Astrocyte (in vitro differentiated cells and primary cell): ENCODE measurements at regions not wholly inside any gene's neighbourhood (a gene's known extent, or its start where the extent isn't known, plus 50 kb on each side); places are given as distances from the start of the nearest gene placed in this dataset.

ENCODE experiments used
- EZH2 ChIP-seq: IDR thresholded peaks from 2 replicates; pipeline ENCODE4 v1.6.1; 2012; ENCODE audit warnings: mild to moderate bottlenecking, low read length, inconsistent platforms; ENCODE audit not compliant: insufficient read depth
- TF ChIP-seq, protein P1 (sequence below): IDR thresholded peaks from 2 replicates; pipeline ENCODE4 v1.5.1; 2011; ENCODE audit warnings: low read depth, mild to moderate bottlenecking, inconsistent platforms, low read length, moderate library complexity; ENCODE audit not compliant: insufficient read depth

DNA sequence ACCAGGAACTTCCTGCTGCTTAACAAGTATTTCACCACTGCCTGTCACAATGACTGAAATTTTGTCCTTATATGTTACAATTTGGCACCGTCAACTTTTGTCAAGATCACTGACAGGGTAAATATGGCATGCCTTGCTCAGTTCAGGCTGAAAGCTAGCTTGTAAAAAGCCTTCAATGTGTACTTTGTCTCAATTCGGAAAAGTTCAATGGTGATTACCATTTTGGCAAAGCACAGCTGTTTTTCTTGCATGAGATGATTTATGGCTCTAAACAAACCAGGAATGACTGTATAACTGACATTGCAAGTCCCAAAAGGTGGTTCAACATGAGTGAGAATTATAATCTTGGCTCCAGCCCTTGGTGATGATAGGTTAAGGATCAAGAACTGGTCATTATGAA, 1255.2 kb downstream of the CNTNAP5 start:
- TF ChIP-seq, protein P1, sequence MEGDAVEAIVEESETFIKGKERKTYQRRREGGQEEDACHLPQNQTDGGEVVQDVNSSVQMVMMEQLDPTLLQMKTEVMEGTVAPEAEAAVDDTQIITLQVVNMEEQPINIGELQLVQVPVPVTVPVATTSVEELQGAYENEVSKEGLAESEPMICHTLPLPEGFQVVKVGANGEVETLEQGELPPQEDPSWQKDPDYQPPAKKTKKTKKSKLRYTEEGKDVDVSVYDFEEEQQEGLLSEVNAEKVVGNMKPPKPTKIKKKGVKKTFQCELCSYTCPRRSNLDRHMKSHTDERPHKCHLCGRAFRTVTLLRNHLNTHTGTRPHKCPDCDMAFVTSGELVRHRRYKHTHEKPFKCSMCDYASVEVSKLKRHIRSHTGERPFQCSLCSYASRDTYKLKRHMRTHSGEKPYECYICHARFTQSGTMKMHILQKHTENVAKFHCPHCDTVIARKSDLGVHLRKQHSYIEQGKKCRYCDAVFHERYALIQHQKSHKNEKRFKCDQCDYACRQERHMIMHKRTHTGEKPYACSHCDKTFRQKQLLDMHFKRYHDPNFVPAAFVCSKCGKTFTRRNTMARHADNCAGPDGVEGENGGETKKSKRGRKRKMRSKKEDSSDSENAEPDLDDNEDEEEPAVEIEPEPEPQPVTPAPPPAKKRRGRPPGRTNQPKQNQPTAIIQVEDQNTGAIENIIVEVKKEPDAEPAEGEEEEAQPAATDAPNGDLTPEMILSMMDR: no peak
- TF ChIP-seq EZH2: no peak
